ENCODE measurements at regions not wholly inside any gene's neighbourhood (a gene's known extent, or its start where the extent isn't known, plus 50 kb on each side); places are given as distances from the start of the nearest gene placed in this dataset.
"Not testable (repeated sequence)": the region's sequence is repeated elsewhere in the genome, so short reads cannot be mapped to it uniquely, and the experiment has no call there.

DNA sequence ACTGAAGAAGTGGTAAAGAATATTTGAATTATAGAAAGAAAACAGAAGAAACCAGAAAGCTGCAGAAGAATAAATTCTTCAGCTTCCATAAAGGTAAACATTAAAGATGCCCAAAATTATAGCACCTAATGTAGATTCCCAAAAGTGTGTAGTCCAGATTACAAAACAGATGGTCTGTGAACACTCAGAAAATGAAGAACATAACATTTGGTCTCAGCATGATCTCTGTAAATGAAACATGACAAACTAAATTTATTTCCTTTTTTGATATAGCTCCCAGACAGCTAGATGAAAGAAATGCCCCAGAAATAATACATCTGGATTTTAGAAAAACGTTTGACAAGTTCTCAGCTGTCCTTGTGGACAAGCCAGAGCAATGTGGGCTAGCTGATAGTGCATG is 794.2 kb upstream of the NXPH2 start:
- H3K4me3 ChIP-seq (ENCODE audit: low read depth, low read length): no peak overlapping the region
- no peaks in the 10 kb centered on the region for H3K27me3 ChIP-seq (ENCODE audit: control insufficient read depth, insufficient read depth, low read length)
- TF ChIP-seq, protein P1, sequence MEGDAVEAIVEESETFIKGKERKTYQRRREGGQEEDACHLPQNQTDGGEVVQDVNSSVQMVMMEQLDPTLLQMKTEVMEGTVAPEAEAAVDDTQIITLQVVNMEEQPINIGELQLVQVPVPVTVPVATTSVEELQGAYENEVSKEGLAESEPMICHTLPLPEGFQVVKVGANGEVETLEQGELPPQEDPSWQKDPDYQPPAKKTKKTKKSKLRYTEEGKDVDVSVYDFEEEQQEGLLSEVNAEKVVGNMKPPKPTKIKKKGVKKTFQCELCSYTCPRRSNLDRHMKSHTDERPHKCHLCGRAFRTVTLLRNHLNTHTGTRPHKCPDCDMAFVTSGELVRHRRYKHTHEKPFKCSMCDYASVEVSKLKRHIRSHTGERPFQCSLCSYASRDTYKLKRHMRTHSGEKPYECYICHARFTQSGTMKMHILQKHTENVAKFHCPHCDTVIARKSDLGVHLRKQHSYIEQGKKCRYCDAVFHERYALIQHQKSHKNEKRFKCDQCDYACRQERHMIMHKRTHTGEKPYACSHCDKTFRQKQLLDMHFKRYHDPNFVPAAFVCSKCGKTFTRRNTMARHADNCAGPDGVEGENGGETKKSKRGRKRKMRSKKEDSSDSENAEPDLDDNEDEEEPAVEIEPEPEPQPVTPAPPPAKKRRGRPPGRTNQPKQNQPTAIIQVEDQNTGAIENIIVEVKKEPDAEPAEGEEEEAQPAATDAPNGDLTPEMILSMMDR (IDR thresholded peaks at IDR 0.05; ENCODE audit: low read depth, low read length): no peak
- no peak for DNase-seq (ENCODE audit: low read depth, low spot score)
- CTCF ChIA-PET: no interaction called here
- peaks cover 6% of the 10 kb centered on the region for H3K9me3 ChIP-seq (ENCODE audit: control insufficient read depth, insufficient read depth, low read length)
- POLR2A ChIA-PET: no interaction called here
- H3K27ac ChIP-seq (ENCODE audit: low read depth, low read length): no peak overlapping the region

DNA sequence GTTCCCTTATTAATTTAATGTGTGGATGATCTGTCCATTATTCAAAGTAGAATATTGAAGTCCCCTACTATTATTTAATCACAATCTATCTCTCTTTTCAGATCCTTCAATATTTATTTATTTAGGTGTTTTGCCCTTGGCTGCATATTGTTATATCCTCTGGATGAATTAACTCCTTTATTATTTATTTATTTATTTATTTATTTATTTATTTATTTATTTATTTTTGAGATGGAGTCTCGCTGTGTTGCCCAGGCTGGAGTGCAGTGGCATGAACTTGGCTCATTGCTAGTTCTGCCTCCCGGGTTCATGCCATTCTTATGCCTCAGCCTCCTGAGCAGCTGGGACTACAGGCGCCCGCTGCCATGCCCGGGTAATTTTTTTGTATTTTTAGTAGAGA is 776.6 kb upstream of the NXPH2 start:
- DNase-seq (ENCODE audit: low read depth, low spot score): no peak
- peaks cover 10% of the 10 kb centered on the region; the same call in 1 of the 2 replicates for H3K9me3 ChIP-seq (ENCODE audit: control insufficient read depth, insufficient read depth, low read length)
- H3K27me3 ChIP-seq (ENCODE audit: control insufficient read depth, insufficient read depth, low read length): no peaks in the 10 kb centered on the region
- no peak overlapping the region for H3K4me3 ChIP-seq (ENCODE audit: low read depth, low read length)
- POLR2A ChIA-PET: no interaction called here
- CTCF ChIA-PET: no interaction called here
- TF ChIP-seq, protein P1 (IDR thresholded peaks at IDR 0.05; ENCODE audit: low read depth, low read length): no peak
- H3K27ac ChIP-seq (ENCODE audit: low read depth, low read length): no peak overlapping the region

DNA sequence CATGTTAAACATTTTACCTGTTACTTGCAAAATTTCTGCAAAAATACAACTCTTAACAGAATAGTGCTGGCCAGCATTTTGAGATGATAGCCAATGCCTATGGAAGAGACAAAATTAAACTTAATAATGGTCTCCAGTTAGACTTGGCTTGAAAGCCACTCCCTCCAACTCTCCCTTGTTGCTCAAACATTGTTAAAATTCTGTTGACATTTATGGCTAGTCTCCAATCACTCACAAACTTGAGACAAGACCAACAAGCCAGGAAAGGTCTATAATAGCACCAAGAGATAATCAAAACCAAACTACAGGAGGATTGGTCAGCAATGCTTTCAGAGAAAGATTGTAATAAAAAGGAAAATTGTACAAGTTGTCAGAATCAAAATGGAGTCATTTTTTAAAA is 770.7 kb upstream of the NXPH2 start:
- Histone ChIP-seq H3K27me3 (ENCODE audit: control insufficient read depth, insufficient read depth, low read length) (no peaks in the 10 kb centered on the region), H3K9me3 (ENCODE audit: control insufficient read depth, insufficient read depth, low read length) (peaks cover 6% of the 10 kb centered on the region; the same call in 1 of the 2 replicates), H3K4me3 (ENCODE audit: low read depth, low read length) (no peak overlapping the region), H3K27ac (ENCODE audit: low read depth, low read length) (no peak overlapping the region)
- TF ChIP-seq, protein P1 (IDR thresholded peaks at IDR 0.05; ENCODE audit: low read depth, low read length): no peak
- ChIA-PET POLR2A (no interaction called here), CTCF (no interaction called here)
- DNase-seq (ENCODE audit: low read depth, low spot score): no peak

DNA sequence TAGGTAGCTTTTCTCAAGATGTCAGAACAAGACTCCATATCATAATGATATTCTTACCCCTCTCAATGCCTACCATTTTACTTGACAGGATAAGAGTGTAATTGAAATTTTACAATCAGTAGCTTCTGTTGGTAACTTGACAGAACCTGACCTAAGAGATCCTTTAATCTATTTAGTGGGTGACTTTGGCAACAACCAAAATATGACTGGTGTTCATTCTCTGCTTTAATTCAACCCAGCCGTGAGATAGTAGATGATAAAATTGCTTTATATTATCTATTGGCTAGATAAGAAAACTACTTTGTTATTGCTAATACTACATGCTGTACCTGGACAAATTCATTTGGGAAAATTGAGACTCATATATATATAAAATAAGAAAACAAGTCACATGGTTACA is 770.2 kb upstream of the NXPH2 start:
- ChIA-PET CTCF (no interaction called here), POLR2A (no interaction called here)
- H3K27me3 ChIP-seq (ENCODE audit: control insufficient read depth, insufficient read depth, low read length): no peaks in the 10 kb centered on the region
- H3K4me3 ChIP-seq (ENCODE audit: low read depth, low read length): no peak overlapping the region
- peaks cover 6% of the 10 kb centered on the region; the same call in 1 of the 2 replicates for H3K9me3 ChIP-seq (ENCODE audit: control insufficient read depth, insufficient read depth, low read length)
- TF ChIP-seq, protein P1 (IDR thresholded peaks at IDR 0.05; ENCODE audit: low read depth, low read length): no peak
- no peak for DNase-seq (ENCODE audit: low read depth, low spot score)
- H3K27ac ChIP-seq (ENCODE audit: low read depth, low read length): no peak overlapping the region

DNA sequence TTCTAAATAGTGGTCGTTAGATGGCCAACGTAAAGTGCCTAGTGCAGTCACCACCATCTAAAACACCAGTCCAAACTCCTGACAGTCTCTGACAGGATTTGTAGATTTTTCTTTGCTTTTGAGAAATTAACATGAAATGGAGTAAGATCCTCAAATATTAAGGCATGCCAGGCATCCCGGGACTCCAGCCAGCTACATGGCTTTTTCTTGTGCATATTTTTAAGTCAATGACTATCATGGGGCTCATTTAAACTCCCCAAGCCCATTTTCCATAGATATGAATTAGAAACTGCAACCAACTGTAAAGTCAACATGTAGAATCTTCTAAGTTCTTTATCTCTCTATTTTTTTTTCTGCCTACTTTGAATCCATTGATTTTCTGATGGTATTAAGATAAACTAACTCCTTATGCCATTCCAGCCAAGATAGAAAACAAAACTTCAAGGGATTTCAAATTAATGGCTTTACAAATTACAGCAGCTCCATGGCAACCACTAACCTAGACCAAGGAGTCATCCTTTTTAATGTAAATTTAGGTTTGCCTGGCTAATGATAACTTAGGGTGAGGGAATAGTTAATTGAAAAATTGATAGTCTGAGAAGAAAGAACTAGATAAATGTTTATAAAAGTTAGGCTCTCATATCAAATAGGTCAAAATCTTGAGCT is 764.1 kb upstream of the NXPH2 start:
- no peak for DNase-seq (ENCODE audit: low read depth, low spot score)
- peaks cover 12% of the 10 kb centered on the region for H3K9me3 ChIP-seq (ENCODE audit: control insufficient read depth, insufficient read depth, low read length)
- TF ChIP-seq, protein P1 (IDR thresholded peaks at IDR 0.05; ENCODE audit: low read depth, low read length): no peak
- ChIA-PET POLR2A (no interaction called here), CTCF (no interaction called here)
- no peak overlapping the region for H3K4me3 ChIP-seq (ENCODE audit: low read depth, low read length)
- H3K27me3 ChIP-seq (ENCODE audit: control insufficient read depth, insufficient read depth, low read length): no peaks in the 10 kb centered on the region
- H3K27ac ChIP-seq (ENCODE audit: low read depth, low read length): no peak overlapping the region

DNA sequence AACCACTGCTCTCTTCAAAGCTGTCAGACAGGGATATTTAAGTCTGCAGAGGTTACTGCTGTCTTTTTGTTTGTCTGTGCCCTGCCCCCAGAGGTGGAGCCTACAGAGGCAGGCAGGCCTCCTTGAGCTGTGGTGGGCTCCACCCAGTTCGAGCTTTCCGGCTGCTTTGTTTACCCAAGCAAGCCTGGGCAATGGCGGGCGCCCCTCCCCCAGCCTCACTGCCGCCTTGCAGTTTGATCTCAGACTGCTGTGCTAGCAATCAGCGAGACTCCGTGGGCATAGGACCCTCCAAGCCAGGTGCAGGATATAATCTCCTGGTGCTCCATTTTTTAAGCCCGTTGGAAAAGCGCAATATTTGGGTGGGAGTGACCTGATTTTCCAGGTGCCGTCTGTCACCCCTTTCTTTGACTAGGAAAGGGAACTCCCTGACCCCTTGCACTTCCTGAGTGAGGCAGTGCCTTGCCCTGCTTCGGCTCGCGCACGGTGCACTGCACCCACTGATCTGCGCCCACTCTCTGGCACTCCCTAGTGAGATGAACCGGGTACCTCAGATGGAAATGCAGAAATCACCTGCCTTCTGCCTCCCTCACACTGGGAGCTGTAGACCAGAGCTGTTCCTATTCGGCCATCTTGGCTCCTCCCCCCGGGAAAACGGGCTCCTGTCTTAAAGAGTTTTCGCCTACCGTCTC is 758.3 kb upstream of the NXPH2 start:
- DNase-seq (ENCODE audit: low read depth, low spot score); H3K4me3 ChIP-seq (ENCODE audit: low read depth, low read length); POLR2A ChIA-PET; H3K27me3 ChIP-seq (ENCODE audit: control insufficient read depth, insufficient read depth, low read length); CTCF ChIA-PET; H3K27ac ChIP-seq (ENCODE audit: low read depth, low read length): not testable (repeated sequence)
- H3K9me3 ChIP-seq (ENCODE audit: control insufficient read depth, insufficient read depth, low read length): peaks cover 16% of the 10 kb centered on the region
